ENCODE measurements at regions not wholly inside any gene's neighbourhood (a gene's known extent, or its start where the extent isn't known, plus 50 kb on each side); places are given as distances from the start of the nearest gene placed in this dataset.

- H3K36me3 ChIP-seq (ENCODE audit: low read length): no peaks in the 10 kb centered on the region
- H3K27ac ChIP-seq (ENCODE audit: low read depth, low read length): no peak overlapping the region
- H4K20me1 ChIP-seq (ENCODE audit: low read depth, low read length): no peaks in the 10 kb centered on the region
- no peaks in the 10 kb centered on the region for H3K27me3 ChIP-seq (ENCODE audit: low read length)
- no peaks in the 10 kb centered on the region for H3F3A ChIP-seq (ENCODE audit: insufficient read depth)
- H3K4me2 ChIP-seq (ENCODE audit: low read depth, low read length, poor library complexity, severe bottlenecking): no peak overlapping the region
- H3K79me2 ChIP-seq (ENCODE audit: insufficient read depth, low read length): no peaks in the 10 kb centered on the region
- no peak overlapping the region for H3K4me3 ChIP-seq (ENCODE audit: insufficient read depth, low read length, poor library complexity, severe bottlenecking)
- H3K9me2 ChIP-seq (replicated peaks; ENCODE audit: insufficient read depth, low read length): no peaks in the 10 kb centered on the region
- H3K9ac ChIP-seq (ENCODE audit: low read length): no peak overlapping the region
- no peak overlapping the region for H2AFZ ChIP-seq (ENCODE audit: low read depth, low read length, severe bottlenecking)
- TF ChIP-seq CTCF (IDR thresholded peaks at IDR 0.05; ENCODE audit: insufficient read depth, low read length, poor library complexity, severe bottlenecking) (no peak), EZH2phosphoT487 (conservative IDR thresholded peaks at IDR 0.05; ENCODE audit: low read length) (no peak)
- H3K9me3 ChIP-seq (ENCODE audit: insufficient read depth, low read length): no peaks in the 10 kb centered on the region
Observed at GRCh38 chr6:14571001-14571400, 453.4 kb downstream of the CD83 start.

- no peak for TF ChIP-seq EZH2phosphoT487 (conservative IDR thresholded peaks at IDR 0.05; ENCODE audit: low read length)
- TF ChIP-seq CTCF (IDR thresholded peaks at IDR 0.05; ENCODE audit: insufficient read depth, low read length, poor library complexity, severe bottlenecking): no peak
- Histone ChIP-seq H3K9ac (ENCODE audit: low read length) (no peak overlapping the region), H2AFZ (ENCODE audit: low read depth, low read length, severe bottlenecking) (no peak overlapping the region), H4K20me1 (ENCODE audit: low read depth, low read length) (no peaks in the 10 kb centered on the region), H3K9me2 (replicated peaks; ENCODE audit: insufficient read depth, low read length) (no peaks in the 10 kb centered on the region), H3K27ac (ENCODE audit: low read depth, low read length) (no peak overlapping the region), H3K27me3 (ENCODE audit: low read length) (no peaks in the 10 kb centered on the region), H3K79me2 (ENCODE audit: insufficient read depth, low read length) (no peaks in the 10 kb centered on the region), H3K9me3 (ENCODE audit: insufficient read depth, low read length) (no peaks in the 10 kb centered on the region), H3K36me3 (ENCODE audit: low read length) (no peaks in the 10 kb centered on the region), H3K4me2 (ENCODE audit: low read depth, low read length, poor library complexity, severe bottlenecking) (no peak overlapping the region), H3F3A (ENCODE audit: insufficient read depth) (no peaks in the 10 kb centered on the region), H3K4me3 (ENCODE audit: insufficient read depth, low read length, poor library complexity, severe bottlenecking) (no peak overlapping the region)
Observed at GRCh38 chr6:14571746-14572145, 454.2 kb downstream of the CD83 start.

DNA sequence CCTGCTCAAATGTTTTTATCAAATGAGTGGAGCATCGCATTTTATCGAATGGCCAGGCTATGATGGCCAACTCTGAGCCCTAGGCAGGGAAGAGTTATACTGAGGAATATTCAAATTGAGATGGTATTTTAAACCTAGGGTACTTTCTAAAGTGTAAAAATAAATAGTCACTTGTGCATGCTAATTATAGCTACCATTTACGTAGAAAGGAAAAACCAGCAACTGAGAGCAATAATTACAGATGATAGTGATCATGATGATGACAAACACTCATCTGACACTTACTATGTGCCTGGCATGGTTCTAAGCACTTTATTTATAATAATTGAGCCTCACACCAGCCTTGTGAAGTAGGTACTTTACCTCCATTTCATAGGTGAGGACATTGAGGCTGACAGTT, 455.7 kb downstream of the CD83 start:
- H3K36me3 ChIP-seq (ENCODE audit: low read length): no peaks in the 10 kb centered on the region
- no peak overlapping the region for H2AFZ ChIP-seq (ENCODE audit: low read depth, low read length, severe bottlenecking)
- no peaks in the 10 kb centered on the region for H3K9me2 ChIP-seq (replicated peaks; ENCODE audit: insufficient read depth, low read length)
- no peaks in the 10 kb centered on the region for H4K20me1 ChIP-seq (ENCODE audit: low read depth, low read length)
- H3K9ac ChIP-seq (ENCODE audit: low read length): no peak overlapping the region
- H3K79me2 ChIP-seq (ENCODE audit: insufficient read depth, low read length): no peaks in the 10 kb centered on the region
- TF ChIP-seq CTCF (IDR thresholded peaks at IDR 0.05; ENCODE audit: insufficient read depth, low read length, poor library complexity, severe bottlenecking): no peak
- no peak for TF ChIP-seq EZH2phosphoT487 (conservative IDR thresholded peaks at IDR 0.05; ENCODE audit: low read length)
- H3F3A ChIP-seq (ENCODE audit: insufficient read depth): no peaks in the 10 kb centered on the region
- H3K27ac ChIP-seq (ENCODE audit: low read depth, low read length): no peak overlapping the region
- no peak overlapping the region for H3K4me2 ChIP-seq (ENCODE audit: low read depth, low read length, poor library complexity, severe bottlenecking)
- no peak overlapping the region for H3K4me3 ChIP-seq (ENCODE audit: insufficient read depth, low read length, poor library complexity, severe bottlenecking)
- no peaks in the 10 kb centered on the region for H3K9me3 ChIP-seq (ENCODE audit: insufficient read depth, low read length)
- no peaks in the 10 kb centered on the region for H3K27me3 ChIP-seq (ENCODE audit: low read length)
